A673 (cell line): ENCODE measurements at regions not wholly inside any gene's neighbourhood (a gene's known extent, or its start where the extent isn't known, plus 50 kb on each side); places are given as distances from the start of the nearest gene placed in this dataset.

Source experiments
- BruUV-seq: library from RNA; stranded (reverse); fragments of 400-500 nt; replicated peaks from 2 replicates; lab custom pipeline; 2021; lab: Mats Ljungman, UMichigan
- CTCF ChIA-PET: fragments of 300-600 bp; sonication (Branson Sonifier 250); formaldehyde crosslinking; loops from one replicate; lab custom pipeline; 2022; ENCODE audit warnings: antibody characterized with exemption; lab: Charles Lee
- POLR2A ChIA-PET: fragments of 300-600 bp; sonication (Branson Sonifier 250); formaldehyde crosslinking; loops from one replicate; lab custom pipeline; 2022; ENCODE audit warnings: antibody characterized with exemption; ENCODE audit not compliant: low non-redundant PET; lab: Charles Lee
- DNase-seq: peaks from one replicate; pipeline ENCODE4 v3.0.0-alpha.2; 2015; ENCODE audit warnings: low spot score
- H3K27ac ChIP-seq: fragments of 200-600 bp; sonication (generic); 2 replicates; pipeline ENCODE4 v1.5.1; 2016; ENCODE audit warnings: mixed run types, low read depth, mild to moderate bottlenecking, mixed read lengths, antibody characterized with exemption, low read length; ENCODE audit not compliant: poor library complexity, severe bottlenecking
- H3K27me3 ChIP-seq: fragments of 200-600 bp; sonication (generic); replicated peaks from 2 replicates; pipeline ENCODE4 v1.6.1; 2017; ENCODE audit warnings: mixed run types, low read depth, mild to moderate bottlenecking, mixed read lengths, antibody characterized with exemption, low read length; ENCODE audit not compliant: insufficient read depth, poor library complexity
- H3K36me3 ChIP-seq: fragments of 200-600 bp; sonication (generic); 2 replicates; pipeline ENCODE4 v1.6.1; 2016; ENCODE audit warnings: mixed run types, mild to moderate bottlenecking, mixed read lengths, antibody characterized with exemption, low read length; ENCODE audit not compliant: insufficient read depth, poor library complexity, severe bottlenecking
- H3K4me1 ChIP-seq: fragments of 200-600 bp; sonication (generic); 2 replicates; pipeline ENCODE4 v1.6.1; 2017; ENCODE audit warnings: mixed run types, mild to moderate bottlenecking, mixed read lengths, antibody characterized with exemption, low read length; ENCODE audit not compliant: insufficient read depth, poor library complexity, severe bottlenecking
- H3K4me3 ChIP-seq: fragments of 200-600 bp; sonication (generic); 2 replicates; pipeline ENCODE4 v1.5.1; 2016; ENCODE audit warnings: low read depth, mixed run types, mild to moderate bottlenecking, mixed read lengths, low read length; ENCODE audit not compliant: poor library complexity, severe bottlenecking
- H3K9me3 ChIP-seq: fragments of 200-600 bp; sonication (generic); 2 replicates; pipeline ENCODE4 v1.6.1; 2016; ENCODE audit warnings: mixed run types, low read depth, mild to moderate bottlenecking, mixed read lengths, antibody characterized with exemption, low read length; ENCODE audit not compliant: poor library complexity, severe bottlenecking
- CTCF ChIP-seq: fragments of 300-800, 200-600 bp; sonication (generic); conservative IDR thresholded peaks from 2 replicates; pipeline ENCODE4 v1.5.1; 2017; ENCODE audit warnings: low read depth, mild to moderate bottlenecking, antibody characterized with exemption, low read length, moderate library complexity, mixed read lengths
- EZH2 ChIP-seq: fragments of 200-600 bp; sonication (generic); IDR thresholded peaks from 2 replicates; pipeline ENCODE4 v1.6.1; 2017; ENCODE audit warnings: borderline replicate concordance, low read depth, mild to moderate bottlenecking, mixed read lengths, antibody characterized with exemption, low read length; ENCODE audit not compliant: poor library complexity, severe bottlenecking
- intact Hi-C: fragments of 100-400 bp; cut with micrococcal nuclease; formaldehyde crosslinking; loops from one replicate; pipeline ENCODE4 v1.10.0; 2022; ENCODE audit not compliant: unreplicated experiment

- peaks cover 8% of the 10 kb centered on the region for H3K4me1 ChIP-seq
- TF ChIP-seq CTCF = no peak
- TF ChIP-seq EZH2 = no peak
- no peaks in the 10 kb centered on the region for H3K36me3 ChIP-seq
- H3K9me3 ChIP-seq = no peaks in the 10 kb centered on the region
- intact Hi-C loops = no loop called here
- peaks cover under 1% of the 10 kb centered on the region for H3K27me3 ChIP-seq
- BruUV-seq = no TSS peak
- POLR2A ChIA-PET = no interaction called here
- CTCF ChIA-PET = no interaction called here
- no peak overlapping the region for H3K4me3 ChIP-seq
- DNase-seq = no peak
- H3K27ac ChIP-seq = no peak overlapping the region
These were observed 92.1 kb downstream of the PRKAB2 start for GRCh38 chr1:147080006-147080661.

- POLR2A ChIA-PET = no interaction called here
- TF ChIP-seq EZH2 (no peak), CTCF (no peak)
- Histone ChIP-seq H3K4me3 (no peak overlapping the region), H3K27me3 (peaks cover 6% of the 10 kb centered on the region), H3K9me3 (no peaks in the 10 kb centered on the region), H3K36me3 (no peaks in the 10 kb centered on the region), H3K4me1 (peaks cover 8% of the 10 kb centered on the region), H3K27ac (no peak overlapping the region)
- intact Hi-C loops = no loop called here
- CTCF ChIA-PET = no interaction called here
- no TSS peak for BruUV-seq
- DNase-seq = no peak
These were observed 92.8 kb downstream of the PRKAB2 start for GRCh38 chr1:147079400-147080005.

GRCh38 chr1:147078606-147079399, 93.5 kb downstream of the PRKAB2 start:
- Histone ChIP-seq H3K27ac (no peak overlapping the region), H3K9me3 (no peaks in the 10 kb centered on the region), H3K36me3 (no peaks in the 10 kb centered on the region), H3K4me1 (peaks cover 1% of the 10 kb centered on the region), H3K4me3 (no peak overlapping the region), H3K27me3 (peaks cover 10% of the 10 kb centered on the region)
- DNase-seq = no peak
- CTCF ChIA-PET = no interaction called here
- intact Hi-C loops = no loop called here
- no TSS peak for BruUV-seq
- POLR2A ChIA-PET = no interaction called here
- TF ChIP-seq CTCF = no peak
- TF ChIP-seq EZH2 = no peak
